ENCODE measurements at regions not wholly inside any gene's neighbourhood (a gene's known extent, or its start where the extent isn't known, plus 50 kb on each side); places are given as distances from the start of the nearest gene placed in this dataset.

GRCh38 chr1:4090976-4091660 lies 191.0 kb upstream of the C1orf174 start:
- DNase-seq, result no peak

DNA sequence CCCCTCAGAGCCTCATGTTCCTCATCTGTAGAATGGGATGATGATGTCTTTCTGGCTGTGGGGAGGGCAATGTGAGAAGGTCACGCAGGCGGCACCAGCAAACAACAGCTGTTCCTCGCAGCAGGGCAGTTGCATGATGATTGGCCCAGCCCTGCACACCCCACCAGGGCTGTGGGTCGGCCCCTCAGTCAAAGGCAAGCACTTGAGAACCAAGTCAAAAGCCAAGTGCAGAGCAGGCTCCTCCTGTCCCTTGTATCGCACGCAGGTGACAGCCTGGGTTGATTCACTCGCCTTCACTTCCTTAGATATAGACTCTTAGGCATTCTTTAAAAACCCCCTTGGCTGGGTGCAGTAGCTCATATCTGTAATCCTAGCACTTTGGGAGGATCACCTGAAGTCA lies 191.9 kb upstream of the C1orf174 start:
- no peak for DNase-seq

DNA sequence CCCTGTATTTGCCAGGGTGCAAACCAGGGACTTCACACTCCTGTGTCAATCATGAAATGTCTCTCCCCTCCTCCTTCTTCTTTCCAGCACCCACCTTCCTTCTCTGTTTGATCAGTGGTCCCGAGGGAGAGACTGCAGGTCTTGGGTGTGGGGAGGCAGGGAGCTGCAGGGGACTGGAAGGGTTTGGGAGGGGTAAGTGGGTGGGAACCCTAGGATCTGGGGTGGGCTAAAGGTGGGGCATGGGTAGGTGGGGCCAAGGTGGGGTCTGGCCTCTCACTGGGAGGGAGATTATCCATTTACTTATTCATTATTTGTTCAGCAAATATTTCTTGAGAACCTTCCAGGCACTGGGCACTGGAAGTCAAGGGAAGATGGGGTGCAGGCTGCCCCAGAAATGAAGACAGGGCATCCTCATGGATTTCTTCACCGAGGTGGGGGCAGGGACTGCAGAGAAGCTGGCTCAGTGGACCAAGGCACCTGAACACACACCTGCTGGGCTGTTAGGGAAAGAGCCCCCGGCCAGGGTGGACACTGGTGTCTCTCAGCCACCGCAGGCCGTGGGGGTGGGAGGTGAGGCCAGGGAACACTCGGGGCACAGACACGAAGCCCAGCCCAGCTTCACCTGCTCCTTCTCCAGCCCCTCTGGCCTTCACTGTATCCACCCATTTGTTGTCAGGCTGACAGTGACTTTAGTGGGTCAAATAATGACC lies 193.9 kb upstream of the C1orf174 start:
- DNase-seq, result no peak

- DNase-seq, result no peak
Observed at GRCh38 chr1:4095433-4095971, 195.4 kb upstream of the C1orf174 start.

GRCh38 chr1:4101459-4102161 lies 201.5 kb upstream of the C1orf174 start:
- DNase-seq, result no peak

DNA sequence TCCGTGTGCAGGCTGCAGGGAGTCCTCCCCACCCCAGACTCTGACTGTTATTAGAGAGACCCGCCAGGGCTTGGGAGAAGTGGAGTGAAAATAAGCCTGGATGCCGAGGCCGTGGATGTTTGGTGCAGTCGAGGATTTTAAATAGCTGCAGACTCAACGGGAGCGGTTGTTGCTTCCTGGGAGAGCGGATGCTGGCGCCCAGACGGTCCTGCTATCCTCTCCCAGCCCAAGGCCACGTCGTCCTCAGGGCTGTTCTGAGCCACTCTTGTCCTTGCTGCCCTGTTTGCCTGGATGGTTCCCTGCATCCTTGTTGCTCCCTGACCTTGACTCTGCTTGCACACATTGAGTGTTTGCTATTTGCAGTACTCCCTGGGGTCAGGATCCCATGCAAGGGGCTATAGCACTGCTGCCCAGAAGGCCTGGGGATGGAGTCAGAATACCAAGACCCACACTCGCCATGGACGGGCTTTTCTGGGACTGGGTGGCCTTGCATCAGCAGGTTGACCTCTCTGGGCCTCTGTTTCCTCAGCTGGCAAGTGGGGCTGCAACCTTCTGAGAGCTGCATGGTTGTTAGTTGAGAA lies 205.3 kb upstream of the C1orf174 start:
- no peak for DNase-seq

DNA sequence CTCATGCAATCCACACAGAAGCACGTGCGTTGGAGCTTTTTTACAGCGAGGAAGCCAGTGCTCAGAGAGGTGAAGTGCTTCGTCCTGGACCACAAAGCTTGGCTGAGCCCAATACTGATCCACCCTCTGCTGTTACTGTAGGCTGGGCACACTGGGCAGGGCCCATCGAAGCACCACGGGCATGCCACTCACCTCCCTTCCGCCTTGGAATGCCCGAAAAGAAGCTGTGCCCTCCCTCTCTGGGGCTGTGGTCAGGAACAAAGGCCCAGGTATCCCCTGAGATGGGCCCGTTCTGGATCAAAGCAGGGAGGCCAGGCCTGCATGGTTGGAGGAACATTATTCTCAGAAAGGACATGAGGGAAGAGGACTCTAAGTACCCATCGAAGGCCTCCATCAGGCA lies 206.7 kb upstream of the C1orf174 start:
- DNase-seq, result no peak

GRCh38 chr1:4107291-4107690 lies 207.2 kb upstream of the C1orf174 start:
- no peak for DNase-seq

- no peak for DNase-seq
Observed at GRCh38 chr1:4108331-4108730, 208.3 kb upstream of the C1orf174 start.

GRCh38 chr1:4108758-4109627 lies 208.9 kb upstream of the C1orf174 start:
- DNase-seq, result no peak

DNA sequence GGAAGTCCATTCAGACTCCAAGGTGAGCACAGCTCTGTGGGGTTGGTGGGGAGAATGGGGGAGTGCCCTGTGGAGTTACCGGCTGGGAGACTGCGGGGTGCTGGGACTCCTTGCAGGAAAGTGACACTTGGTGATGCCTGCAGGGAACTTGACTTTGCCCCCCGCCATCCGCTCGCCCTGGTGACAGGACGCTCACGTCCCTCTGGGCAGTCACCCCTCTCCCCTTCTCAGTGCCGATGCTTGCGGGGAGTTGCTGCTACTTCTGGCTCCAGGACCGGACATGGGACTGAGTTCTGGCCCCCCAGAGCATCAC lies 209.5 kb upstream of the C1orf174 start:
- DNase-seq, result no peak

- DNase-seq, result no peak
Observed at GRCh38 chr1:4110888-4111287, 210.8 kb upstream of the C1orf174 start.

DNA sequence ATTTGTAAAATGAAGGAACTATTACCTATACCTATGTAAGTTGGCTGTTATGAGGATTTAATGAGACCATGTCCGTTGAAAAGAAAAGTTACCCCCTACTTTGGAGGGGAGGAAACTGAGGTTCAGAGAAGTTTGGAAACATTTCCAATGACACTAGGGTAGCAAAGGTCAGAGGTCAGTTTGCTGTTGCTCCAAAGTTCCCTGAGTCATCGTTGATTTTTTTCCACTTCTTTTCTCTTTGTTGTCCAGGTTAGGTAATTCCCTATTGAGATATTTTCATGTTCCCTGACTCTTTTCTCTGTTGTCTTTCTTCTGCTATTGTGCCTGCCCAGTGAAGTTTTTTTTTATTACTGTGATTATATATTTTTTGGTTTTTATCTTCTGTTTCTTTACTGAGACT lies 213.8 kb upstream of the C1orf174 start:
- DNase-seq, result no peak

DNA sequence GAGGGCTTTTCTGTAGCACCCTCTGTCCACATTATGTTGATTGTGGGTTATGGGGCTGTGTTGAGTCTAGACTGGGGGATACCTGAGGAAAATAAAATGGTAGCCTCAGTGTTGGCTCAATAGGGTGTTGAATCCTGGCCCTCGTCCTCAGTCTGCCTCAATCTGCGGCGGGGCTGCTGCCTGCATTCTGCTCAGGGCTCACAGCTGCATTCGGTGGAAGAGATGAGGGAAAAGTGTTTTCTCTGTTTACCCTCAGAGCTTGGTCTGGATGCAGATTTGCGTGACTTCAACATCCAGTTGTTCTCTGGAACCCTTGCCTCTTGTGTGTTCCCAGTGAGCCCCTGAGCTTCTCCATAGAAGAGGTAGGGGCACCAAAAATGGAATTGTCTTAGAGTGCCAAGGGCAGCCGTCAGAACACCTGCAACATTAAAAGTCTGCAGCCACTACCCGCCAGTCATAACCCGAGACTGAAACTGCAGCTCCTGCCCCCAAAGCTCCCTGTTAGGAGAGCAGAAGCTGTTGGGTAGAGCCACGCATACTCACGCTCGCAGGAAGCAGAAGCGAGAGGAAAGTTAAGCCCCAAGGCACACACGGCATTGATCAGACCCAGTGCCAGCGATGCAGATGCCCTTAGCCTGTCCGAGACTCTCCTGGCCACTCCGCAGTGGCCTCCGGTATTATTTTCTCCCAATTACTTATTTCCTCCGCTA lies 215.3 kb upstream of the C1orf174 start:
- no peak for DNase-seq

DNA sequence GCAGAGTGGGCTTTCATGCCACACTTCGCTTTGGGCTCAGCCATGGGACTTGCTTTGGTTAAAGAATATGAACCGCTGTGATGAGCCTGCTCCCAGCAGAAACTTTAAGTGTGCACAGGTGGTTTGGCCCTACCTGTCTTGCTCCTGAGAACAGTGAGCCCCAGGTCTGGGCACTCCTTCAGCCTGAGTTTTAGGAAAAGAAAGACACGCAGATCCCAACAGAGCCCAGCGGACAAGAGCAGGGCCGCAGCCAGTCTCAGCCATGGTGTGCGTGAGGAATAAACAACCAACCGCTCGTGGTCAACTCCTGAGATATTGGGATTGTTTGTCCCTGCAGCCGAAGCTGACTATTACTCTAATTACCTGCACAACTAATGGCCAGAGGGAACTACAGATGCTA lies 217.1 kb upstream of the C1orf174 start:
- no peak for DNase-seq

GRCh38 chr1:4118746-4119515 lies 218.9 kb upstream of the C1orf174 start:
- DNase-seq, result no peak

DNA sequence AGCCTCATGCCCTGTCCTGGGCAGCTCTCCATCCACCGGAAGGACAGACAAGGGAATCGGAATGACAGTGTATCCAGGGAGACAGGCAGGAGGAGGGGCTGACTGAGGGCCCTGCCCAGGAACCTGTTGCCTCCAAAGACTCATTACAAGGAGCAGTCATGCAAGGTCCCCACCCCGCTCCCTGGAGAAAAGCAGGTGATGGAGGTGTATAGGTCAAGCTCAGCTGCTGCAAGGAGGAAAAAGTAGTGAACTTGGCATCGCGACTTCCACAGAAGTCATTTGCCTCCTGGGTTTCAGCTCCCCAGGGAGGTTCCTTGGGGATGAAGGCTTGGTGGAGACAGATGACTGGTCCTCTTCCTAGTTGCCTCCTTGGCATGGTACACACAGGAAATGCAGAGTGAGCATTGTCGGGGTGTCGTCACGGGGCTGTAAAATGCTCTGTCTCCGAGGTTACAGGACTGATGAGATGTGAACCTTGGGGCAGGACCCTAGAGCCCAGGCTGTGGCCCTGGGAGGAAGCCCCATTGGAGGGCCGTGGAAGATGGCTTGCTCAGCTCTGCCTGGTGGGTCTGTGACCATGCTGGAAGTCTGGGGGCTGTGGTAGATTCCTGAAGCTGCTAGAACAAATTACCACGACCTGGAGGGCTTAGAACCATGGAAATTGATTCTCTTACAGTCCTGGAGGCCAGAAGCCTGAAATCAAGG lies 219.6 kb upstream of the C1orf174 start:
- no peak for DNase-seq

- DNase-seq, result no peak
Observed at GRCh38 chr1:4120557-4121292, 220.7 kb upstream of the C1orf174 start.

DNA sequence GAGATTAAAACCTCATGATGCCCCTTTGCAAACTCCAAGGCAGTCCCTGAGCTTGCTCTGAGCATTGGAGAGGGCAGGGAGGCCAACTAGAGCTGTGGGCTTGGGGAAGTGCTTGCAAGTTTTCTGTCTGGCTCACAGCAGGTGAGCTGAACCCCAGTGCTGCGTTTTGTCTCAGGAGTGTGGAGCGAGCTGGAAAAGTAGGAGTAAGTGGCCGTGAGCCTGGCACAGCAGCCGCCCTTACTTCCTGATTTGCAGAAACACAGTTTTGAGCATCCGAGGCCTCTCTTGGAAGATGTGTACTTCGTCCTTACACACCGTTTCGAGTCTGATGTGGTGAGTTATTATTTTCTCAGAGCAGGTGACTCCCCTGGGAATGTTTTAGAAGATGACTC lies 221.2 kb upstream of the C1orf174 start:
- DNase-seq, result no peak
